GM21737 (cell line): ENCODE measurements at regions not wholly inside any gene's neighbourhood (a gene's known extent, or its start where the extent isn't known, plus 50 kb on each side); places are given as distances from the start of the nearest gene placed in this dataset.
A peak's percentile ranks its signal among the peaks of the same experiment; 100 is the strongest.
"Not testable (repeated sequence)": the region's sequence is repeated elsewhere in the genome, so short reads cannot be mapped to it uniquely, and the experiment has no call there.

Experiments
- ATAC-seq: cut with Tn5 transposase; IDR thresholded peaks from one replicate; pipeline ENCODE4 v1.9.1; 2021; ENCODE audit warnings: mild to moderate bottlenecking, moderate library complexity; ENCODE audit not compliant: unreplicated experiment

- peak; percentile 79 for ATAC-seq
Observed at GRCh38 chr3:87503900-87504498, 227.6 kb upstream of the POU1F1 start.

DNA sequence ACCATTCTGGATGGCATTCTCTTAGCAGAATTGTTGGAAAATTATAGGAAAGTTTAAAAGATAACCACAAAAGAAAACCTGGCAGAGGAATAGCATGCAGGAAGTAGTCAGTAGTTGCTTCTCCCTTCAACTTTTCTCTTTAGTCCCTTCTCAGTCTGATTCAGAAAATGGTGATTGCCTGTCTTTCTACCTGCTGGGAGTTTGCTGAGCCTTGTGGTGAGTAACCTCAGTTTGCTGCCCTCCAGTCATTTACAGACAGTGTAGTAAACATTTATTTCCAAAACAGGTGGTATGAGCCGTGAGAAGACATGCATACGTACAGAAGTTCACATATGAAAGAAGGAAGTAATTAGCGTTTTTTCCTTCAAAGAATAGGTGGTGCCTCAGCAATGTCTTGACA is 224.7 kb upstream of the POU1F1 start:
- ATAC-seq, result no peak

- ATAC-seq, result no peak
Observed at GRCh38 chr3:87498358-87499080, 222.1 kb upstream of the POU1F1 start.

GRCh38 chr3:87495938-87496337 is 219.6 kb upstream of the POU1F1 start:
- no peak for ATAC-seq

DNA sequence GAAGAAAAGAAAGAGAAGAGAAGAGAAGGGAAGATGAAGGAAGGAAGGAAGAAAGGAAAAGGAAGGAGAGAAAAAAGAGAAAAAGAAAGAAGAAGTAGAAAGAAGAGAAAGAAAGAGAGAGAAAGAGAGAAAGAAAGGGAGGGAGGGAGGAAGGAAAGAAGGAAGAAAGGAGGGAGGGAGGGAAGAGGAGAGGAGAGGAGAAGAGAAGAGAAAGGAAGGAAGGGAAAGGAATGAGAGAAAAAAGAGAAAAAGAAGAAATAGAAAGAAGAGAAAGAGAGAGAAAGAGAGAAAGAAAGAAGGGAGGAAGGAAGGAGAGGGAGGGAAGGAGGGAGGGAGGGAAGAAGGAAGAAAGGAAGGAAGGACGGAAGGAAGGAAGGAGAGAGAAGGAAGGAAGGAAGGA is 217.9 kb upstream of the POU1F1 start:
- ATAC-seq, result no peak

DNA sequence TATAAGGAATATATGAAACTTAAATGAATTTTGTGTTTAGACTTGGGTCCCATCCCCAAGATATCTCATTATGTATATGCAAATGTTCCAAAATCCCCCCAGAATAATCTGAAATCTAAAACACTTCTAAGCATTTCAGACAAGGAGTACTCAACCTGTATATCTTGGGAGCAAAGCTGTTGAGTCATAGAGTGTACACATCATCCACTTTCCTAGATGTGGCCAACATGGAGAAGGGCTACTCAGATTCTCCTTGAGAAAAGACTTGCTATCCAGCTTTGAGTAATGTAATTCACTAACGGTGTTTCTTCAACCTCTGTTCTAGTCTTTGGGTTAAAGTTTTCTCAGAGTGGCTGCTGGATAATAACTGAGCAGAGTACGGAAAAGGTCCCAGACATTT is 215.5 kb upstream of the POU1F1 start:
- no peak for ATAC-seq

- no peak for ATAC-seq
Observed at GRCh38 chr3:87489892-87490291, 213.5 kb upstream of the POU1F1 start.

DNA sequence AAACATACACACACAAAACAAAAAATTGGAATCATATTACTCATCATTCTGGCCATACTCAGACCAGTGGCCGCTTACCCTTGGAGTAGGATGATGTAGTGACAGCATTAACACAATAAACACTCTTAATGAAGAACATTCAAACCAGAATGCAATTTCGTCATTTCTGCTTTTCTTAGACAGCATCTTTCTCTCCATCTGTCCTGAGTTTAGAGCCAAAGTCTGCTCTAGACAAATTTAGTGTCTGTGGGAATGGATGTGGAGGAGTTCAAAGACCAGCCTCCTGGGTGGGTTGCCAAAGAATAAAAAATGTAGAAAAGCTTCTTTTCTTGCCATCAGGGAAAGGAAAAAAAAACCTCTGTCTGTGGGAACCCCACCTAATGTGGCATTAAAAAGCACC is 212.4 kb upstream of the POU1F1 start:
- ATAC-seq, result no peak

- ATAC-seq, result not testable (repeated sequence)
Observed at GRCh38 chr3:87486635-87487034, 210.3 kb upstream of the POU1F1 start.

- ATAC-seq, result no peak
Observed at GRCh38 chr3:87486115-87486514, 209.7 kb upstream of the POU1F1 start.

GRCh38 chr3:87478716-87479115 is 202.3 kb upstream of the POU1F1 start:
- ATAC-seq, result no peak

DNA sequence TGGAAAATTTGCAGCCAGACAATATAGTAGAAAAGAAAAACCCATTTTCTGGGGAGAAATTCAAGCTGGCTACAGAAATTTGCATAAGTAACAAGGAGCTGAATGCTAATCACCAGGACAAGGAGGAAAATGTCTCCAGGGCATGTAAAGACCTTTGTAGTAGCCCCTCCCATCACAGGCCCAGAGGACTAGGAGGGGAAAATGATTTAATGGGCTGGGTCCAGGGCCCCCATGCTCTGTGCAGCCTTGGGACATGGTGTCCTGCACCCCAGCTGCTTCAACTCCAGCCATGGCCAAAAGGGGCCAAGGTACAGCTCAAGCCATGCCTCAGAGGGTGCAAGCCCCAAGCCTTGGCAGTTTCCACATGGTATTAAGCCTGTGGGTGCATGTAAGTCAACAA is 197.6 kb upstream of the POU1F1 start:
- ATAC-seq, result no peak

- ATAC-seq, result no peak
Observed at GRCh38 chr3:87468938-87469337, 192.6 kb upstream of the POU1F1 start.

- ATAC-seq, result no peak
Observed at GRCh38 chr3:87468235-87468634, 191.9 kb upstream of the POU1F1 start.

DNA sequence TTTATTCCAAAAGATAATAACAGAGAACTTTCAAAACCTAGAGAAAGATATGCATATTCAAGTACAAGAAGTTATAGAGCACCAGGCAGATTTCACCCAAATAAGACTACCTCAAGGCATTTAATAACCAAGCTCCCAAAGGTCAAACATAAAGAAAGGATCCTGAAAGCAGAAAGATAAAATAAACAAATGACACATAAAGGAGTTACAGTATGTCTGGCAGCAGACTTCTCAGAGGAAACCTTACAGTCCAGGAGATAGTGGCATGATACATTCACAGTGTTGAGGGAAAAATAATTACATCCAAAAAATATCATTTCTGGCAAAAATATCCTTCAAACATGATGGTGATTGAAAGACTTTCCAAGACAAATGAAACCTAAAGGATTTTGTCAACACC is 185.8 kb upstream of the POU1F1 start:
- no peak for ATAC-seq

DNA sequence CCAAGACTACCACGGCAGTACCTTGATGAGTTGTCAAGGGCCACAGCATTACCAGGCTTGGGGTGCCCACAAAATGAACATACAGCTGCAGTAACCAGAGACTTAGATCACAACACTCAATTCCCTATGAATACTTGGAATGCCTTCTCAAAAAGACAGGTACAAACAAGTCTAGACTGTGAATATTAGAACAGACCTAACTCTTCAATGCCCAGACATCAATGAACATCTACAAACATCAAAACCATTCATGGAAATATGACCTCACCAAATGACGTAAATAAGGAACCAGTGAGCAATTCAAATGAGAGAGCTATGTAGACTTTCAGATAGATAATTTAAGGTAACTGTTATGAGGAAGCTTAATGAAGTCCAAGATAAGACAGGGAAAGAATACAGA is 185.1 kb upstream of the POU1F1 start:
- no peak for ATAC-seq

DNA sequence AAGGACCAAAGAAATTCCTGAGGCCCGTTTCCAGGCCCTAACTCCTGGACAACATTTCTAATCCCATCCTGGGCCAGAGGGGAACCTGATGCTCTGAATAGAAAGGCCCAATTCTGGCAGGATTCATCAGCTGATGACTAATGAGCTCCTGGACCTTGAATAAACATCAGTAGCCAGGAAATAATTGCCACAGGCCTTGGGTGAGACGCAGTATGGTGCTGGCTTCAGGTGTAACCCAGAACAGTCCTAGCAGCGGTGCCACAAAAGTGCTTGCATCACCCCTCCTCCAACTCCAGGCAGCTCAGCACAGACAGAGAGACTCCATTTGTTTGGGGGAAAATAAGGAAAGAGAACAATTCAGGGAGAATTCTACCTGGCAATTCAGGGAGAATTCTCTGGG is 184.7 kb upstream of the POU1F1 start:
- no peak for ATAC-seq

- ATAC-seq, result no peak
Observed at GRCh38 chr3:87448558-87448957, 172.2 kb upstream of the POU1F1 start.

- no peak for ATAC-seq
Observed at GRCh38 chr3:87446849-87447387, 170.5 kb upstream of the POU1F1 start.

- no peak for ATAC-seq
Observed at GRCh38 chr3:87442470-87442869, 166.1 kb upstream of the POU1F1 start.

- no peak for ATAC-seq
Observed at GRCh38 chr3:87437765-87438164, 161.4 kb upstream of the POU1F1 start.

GRCh38 chr3:87436781-87437543 is 160.6 kb upstream of the POU1F1 start:
- no peak for ATAC-seq
